SK-N-SH treated with all-trans-retinoic acid at 6 μM for 48 hours (cell line): ENCODE measurements at regions not wholly inside any gene's neighbourhood (a gene's known extent, or its start where the extent isn't known, plus 50 kb on each side); places are given as distances from the start of the nearest gene placed in this dataset.

Experiments used
- ATAC-seq: fragments of 200-7000 bp; cut with Tn5 transposase; 3 replicates; pipeline ENCODE4 v1.9.1; 2020; ENCODE audit warnings: mild to moderate bottlenecking, moderate library complexity
- ARNTL ChIP-seq: fragments of 450-650 bp; formaldehyde crosslinking; IDR thresholded peaks from 2 replicates; pipeline ENCODE4 v1.5.0; 2020; ENCODE audit warnings: low read depth, mild to moderate bottlenecking, moderate library complexity, borderline replicate concordance
- BACH2 ChIP-seq: fragments of 250-450 bp; sonication (Bioruptor Pico); IDR thresholded peaks from 2 replicates; pipeline ENCODE4 v1.9.0; 2021; ENCODE audit warnings: mild to moderate bottlenecking, borderline replicate concordance
- CREB5 ChIP-seq: fragments of 250-450 bp; sonication (Bioruptor Pico); IDR thresholded peaks from 2 replicates; pipeline ENCODE4 v1.5.1; 2020; ENCODE audit warnings: low read depth, mild to moderate bottlenecking, moderate library complexity
- CSDC2 ChIP-seq: fragments of 250-450 bp; sonication (Bioruptor Pico); IDR thresholded peaks from 2 replicates; pipeline ENCODE4 v1.5.0; 2020; ENCODE audit warnings: mild to moderate bottlenecking, moderate library complexity
- CSRNP3 ChIP-seq: fragments of 250-450 bp; sonication (Bioruptor Pico); IDR thresholded peaks from 2 replicates; pipeline ENCODE4 v1.5.1; 2021; ENCODE audit warnings: mild to moderate bottlenecking, moderate library complexity
- ESRRG ChIP-seq: fragments of 250-450 bp; sonication (Bioruptor Pico); IDR thresholded peaks from 2 replicates; pipeline ENCODE4 v1.6.1; 2021; ENCODE audit warnings: mild to moderate bottlenecking
- GLIS3 ChIP-seq: fragments of 250-450 bp; sonication (Bioruptor Pico); IDR thresholded peaks from 2 replicates; pipeline ENCODE4 v1.5.0; 2020; ENCODE audit warnings: mild to moderate bottlenecking, moderate library complexity
- ISL1 ChIP-seq: fragments of 250-450 bp; sonication (Bioruptor Pico); IDR thresholded peaks from 2 replicates; pipeline ENCODE4 v2.1.2; 2022; ENCODE audit warnings: mild to moderate bottlenecking, moderate library complexity
- OSR1 ChIP-seq: fragments of 250-450 bp; sonication (Bioruptor Pico); IDR thresholded peaks from 2 replicates; pipeline ENCODE4 v1.8.0; 2022; ENCODE audit warnings: moderate library complexity, mild to moderate bottlenecking, inconsistent platforms
- PATZ1 ChIP-seq: fragments of 250-450 bp; sonication (Bioruptor Pico); IDR thresholded peaks from 2 replicates; pipeline ENCODE4 v1.8.0; 2020; ENCODE audit warnings: mild to moderate bottlenecking, moderate library complexity, borderline replicate concordance
- POU6F1 ChIP-seq: fragments of 250-450 bp; sonication (Bioruptor Pico); IDR thresholded peaks from 2 replicates; pipeline ENCODE4 v1.8.0; 2021; ENCODE audit warnings: low read depth, mild to moderate bottlenecking, moderate library complexity, borderline replicate concordance
- PPARA ChIP-seq: fragments of 250-450 bp; sonication (Bioruptor Pico); IDR thresholded peaks from 2 replicates; pipeline ENCODE4 v1.5.0; 2020; ENCODE audit warnings: mild to moderate bottlenecking, borderline replicate concordance
- RARB ChIP-seq: fragments of 250-450 bp; sonication (Bioruptor Pico); IDR thresholded peaks from 2 replicates; pipeline ENCODE4 v1.8.0; 2021; ENCODE audit warnings: mild to moderate bottlenecking, moderate library complexity
- SNAI2 ChIP-seq: fragments of 250-450 bp; sonication (Bioruptor Pico); IDR thresholded peaks from 2 replicates; pipeline ENCODE4 v1.5.0; 2020; ENCODE audit warnings: mild to moderate bottlenecking, moderate library complexity
- TCF4 ChIP-seq: fragments of 250-450 bp; sonication (Bioruptor Pico); IDR thresholded peaks from 2 replicates; pipeline ENCODE4 v1.8.0; 2021; ENCODE audit warnings: mild to moderate bottlenecking, moderate library complexity, borderline replicate concordance
- TOX ChIP-seq: fragments of 250-450 bp; sonication (Bioruptor Pico); IDR thresholded peaks from 2 replicates; pipeline ENCODE4 v1.8.0; 2021; ENCODE audit warnings: mild to moderate bottlenecking, moderate library complexity, borderline replicate concordance
- TSHZ2 ChIP-seq: fragments of 250-450 bp; sonication (Bioruptor Pico); IDR thresholded peaks from 2 replicates; pipeline ENCODE4 v1.5.0; 2020; ENCODE audit warnings: mild to moderate bottlenecking, moderate library complexity
- ZFP3 ChIP-seq: fragments of 250-450 bp; sonication (Bioruptor Pico); IDR thresholded peaks from 2 replicates; pipeline ENCODE4 v1.5.0; 2020; ENCODE audit warnings: mild to moderate bottlenecking, moderate library complexity
- ZFP30 ChIP-seq: fragments of 450-650 bp; formaldehyde crosslinking; IDR thresholded peaks from 2 replicates; pipeline ENCODE4 v1.5.0; 2022; ENCODE audit warnings: mild to moderate bottlenecking, moderate library complexity
- ZNF565 ChIP-seq: fragments of 450-650 bp; formaldehyde crosslinking; conservative IDR thresholded peaks from 2 replicates; pipeline ENCODE4 v1.5.0; 2020; ENCODE audit warnings: low read depth, mild to moderate bottlenecking, moderate library complexity
- ZNF70 ChIP-seq: fragments of 450-650 bp; formaldehyde crosslinking; IDR thresholded peaks from 2 replicates; pipeline ENCODE4 v1.5.0; 2020; ENCODE audit warnings: mild to moderate bottlenecking, moderate library complexity
- ZNF8 ChIP-seq: fragments of 450-650 bp; formaldehyde crosslinking; IDR thresholded peaks from 2 replicates; pipeline ENCODE4 v1.5.0; 2020; ENCODE audit warnings: mild to moderate bottlenecking, moderate library complexity

- ATAC-seq: no peak
- TF ChIP-seq BACH2 (CRISPR knock-in tag) (no peak), TOX (CRISPR knock-in tag) (no peak), ESRRG (no peak), PPARA (CRISPR knock-in tag) (no peak), GLIS3 (CRISPR knock-in tag) (no peak), ARNTL (CRISPR knock-in tag) (no peak), PATZ1 (CRISPR knock-in tag) (no peak), ISL1 (CRISPR knock-in tag) (no peak), SNAI2 (CRISPR knock-in tag) (no peak), CSRNP3 (CRISPR knock-in tag) (no peak), POU6F1 (CRISPR knock-in tag) (no peak), TCF4 (CRISPR knock-in tag) (no peak), CREB5 (no peak), CSDC2 (no peak), ZNF565 (no peak), OSR1 (CRISPR knock-in tag) (no peak), ZNF70 (no peak), TSHZ2 (CRISPR knock-in tag) (no peak), ZNF8 (no peak)
Measured at GRCh38 chr21:30943920-30944319, 62.5 kb upstream of the KRTAP11-1 start.

GRCh38 chr21:30943243-30943642 lies 61.9 kb upstream of the KRTAP11-1 start:
- no peak for ATAC-seq
- TF ChIP-seq POU6F1 (CRISPR knock-in tag) (no peak), ARNTL (CRISPR knock-in tag) (no peak)

- no peak for TF ChIP-seq ZNF8
- TF ChIP-seq ZFP3: no peak
- TF ChIP-seq SNAI2 (CRISPR knock-in tag): no peak
- TF ChIP-seq CSDC2: no peak
- TF ChIP-seq BACH2 (CRISPR knock-in tag): no peak
- no peak for TF ChIP-seq ZFP30
- no peak for TF ChIP-seq TOX (CRISPR knock-in tag)
- TF ChIP-seq ISL1 (CRISPR knock-in tag): no peak
- TF ChIP-seq PPARA (CRISPR knock-in tag): no peak
- no peak for TF ChIP-seq ARNTL (CRISPR knock-in tag)
- TF ChIP-seq OSR1 (CRISPR knock-in tag): no peak
- no peak for TF ChIP-seq GLIS3 (CRISPR knock-in tag)
- no peak for TF ChIP-seq CSRNP3 (CRISPR knock-in tag)
- no peak for TF ChIP-seq RARB (CRISPR knock-in tag)
- TF ChIP-seq, all 23 proteins: peak for 0
- ATAC-seq: no peak
Measured at GRCh38 chr21:30942192-30942591, 60.8 kb upstream of the KRTAP11-1 start.
